Hepatocyte (in vitro differentiated cells): ENCODE measurements at regions not wholly inside any gene's neighbourhood (a gene's known extent, or its start where the extent isn't known, plus 50 kb on each side); places are given as distances from the start of the nearest gene placed in this dataset.

ENCODE experiments used
- EZH2phosphoT487 ChIP-seq: fragments of 200-600 bp; sonication (generic); IDR thresholded peaks from one replicate; pipeline ENCODE4 v1.6.1; 2018; ENCODE audit warnings: antibody characterized with exemption, mild to moderate bottlenecking, low read depth, moderate library complexity; ENCODE audit not compliant: unreplicated experiment, severe bottlenecking
- TF ChIP-seq, protein P1 (sequence below): fragments of 200-600 bp; sonication (generic); IDR thresholded peaks from 2 replicates; pipeline ENCODE4 v1.5.1; 2016; ENCODE audit warnings: antibody characterized with exemption, mild to moderate bottlenecking; ENCODE audit not compliant: poor library complexity

DNA sequence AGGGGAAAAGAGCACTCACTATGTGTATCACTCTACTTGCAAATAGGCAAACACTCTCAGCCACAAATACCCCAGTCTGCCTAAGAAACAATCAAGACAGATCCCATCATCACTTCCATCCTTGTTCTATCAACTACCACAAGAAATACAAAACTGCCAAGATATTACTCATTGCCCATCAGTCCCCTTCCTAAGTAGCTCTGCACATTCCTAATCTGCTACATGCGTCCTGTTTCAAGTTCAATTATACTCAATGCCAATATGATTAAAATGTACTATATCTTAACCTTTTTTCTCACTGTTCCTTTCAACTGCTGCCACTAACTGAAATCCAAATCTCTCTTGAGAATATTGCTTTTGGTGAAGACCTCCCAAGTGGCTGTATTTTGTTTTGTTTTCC lies 1688.4 kb downstream of the PLA2G4A start:
- TF ChIP-seq, protein P1, sequence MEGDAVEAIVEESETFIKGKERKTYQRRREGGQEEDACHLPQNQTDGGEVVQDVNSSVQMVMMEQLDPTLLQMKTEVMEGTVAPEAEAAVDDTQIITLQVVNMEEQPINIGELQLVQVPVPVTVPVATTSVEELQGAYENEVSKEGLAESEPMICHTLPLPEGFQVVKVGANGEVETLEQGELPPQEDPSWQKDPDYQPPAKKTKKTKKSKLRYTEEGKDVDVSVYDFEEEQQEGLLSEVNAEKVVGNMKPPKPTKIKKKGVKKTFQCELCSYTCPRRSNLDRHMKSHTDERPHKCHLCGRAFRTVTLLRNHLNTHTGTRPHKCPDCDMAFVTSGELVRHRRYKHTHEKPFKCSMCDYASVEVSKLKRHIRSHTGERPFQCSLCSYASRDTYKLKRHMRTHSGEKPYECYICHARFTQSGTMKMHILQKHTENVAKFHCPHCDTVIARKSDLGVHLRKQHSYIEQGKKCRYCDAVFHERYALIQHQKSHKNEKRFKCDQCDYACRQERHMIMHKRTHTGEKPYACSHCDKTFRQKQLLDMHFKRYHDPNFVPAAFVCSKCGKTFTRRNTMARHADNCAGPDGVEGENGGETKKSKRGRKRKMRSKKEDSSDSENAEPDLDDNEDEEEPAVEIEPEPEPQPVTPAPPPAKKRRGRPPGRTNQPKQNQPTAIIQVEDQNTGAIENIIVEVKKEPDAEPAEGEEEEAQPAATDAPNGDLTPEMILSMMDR, result no peak
- no peak for TF ChIP-seq EZH2phosphoT487
